ENCODE measurements at regions not wholly inside any gene's neighbourhood (a gene's known extent, or its start where the extent isn't known, plus 50 kb on each side); places are given as distances from the start of the nearest gene placed in this dataset.

- TF ChIP-seq CTCF (IDR thresholded peaks at IDR 0.05; ENCODE audit: unreplicated experiment in 3 of 3), result no peak
- peak overlapping the region in 2 of 3 experiments; percentile 65 to 70 for H3K27ac Mint-ChIP-seq
- no peaks in the 10 kb centered on the region for H3K9me3 Mint-ChIP-seq
- no peak overlapping the region for H3K4me3 Mint-ChIP-seq
- no peaks in the 10 kb centered on the region for H3K27me3 Mint-ChIP-seq (ENCODE audit: low read depth)
- H3K36me3 Mint-ChIP-seq (ENCODE audit: low read depth), result no peaks in the 10 kb centered on the region
- no peaks in the 10 kb centered on the region for H3K4me1 Mint-ChIP-seq
Measured at GRCh38 chr4:180603791-180604190, 1639.4 kb upstream of the TENM3 start.

- H3K9me3 Mint-ChIP-seq, result no peaks in the 10 kb centered on the region
- H3K27me3 Mint-ChIP-seq (ENCODE audit: low read depth), result no peaks in the 10 kb centered on the region
- no peak overlapping the region for H3K27ac Mint-ChIP-seq
- no peaks in the 10 kb centered on the region for H3K4me1 Mint-ChIP-seq
- H3K4me3 Mint-ChIP-seq, result no peak overlapping the region
- H3K36me3 Mint-ChIP-seq (ENCODE audit: low read depth), result no peaks in the 10 kb centered on the region
- no peak for TF ChIP-seq CTCF (IDR thresholded peaks at IDR 0.05; ENCODE audit: unreplicated experiment in 3 of 3)
Measured at GRCh38 chr4:180610324-180610723, 1632.9 kb upstream of the TENM3 start.

GRCh38 chr4:180615746-180616145, 1627.5 kb upstream of the TENM3 start:
- Mint-ChIP-seq H3K4me3 (no peak overlapping the region), H3K27me3 (ENCODE audit: low read depth) (no peaks in the 10 kb centered on the region), H3K4me1 (no peaks in the 10 kb centered on the region), H3K27ac (no peak overlapping the region), H3K9me3 (no peaks in the 10 kb centered on the region), H3K36me3 (ENCODE audit: low read depth) (no peaks in the 10 kb centered on the region)
- no peak for TF ChIP-seq CTCF (IDR thresholded peaks at IDR 0.05; ENCODE audit: unreplicated experiment in 3 of 3)

- H3K27me3 Mint-ChIP-seq (ENCODE audit: low read depth), result no peaks in the 10 kb centered on the region
- no peaks in the 10 kb centered on the region for H3K36me3 Mint-ChIP-seq (ENCODE audit: low read depth)
- no peak overlapping the region for H3K27ac Mint-ChIP-seq
- H3K4me1 Mint-ChIP-seq, result no peaks in the 10 kb centered on the region
- no peak overlapping the region for H3K4me3 Mint-ChIP-seq
- H3K9me3 Mint-ChIP-seq, result no peaks in the 10 kb centered on the region
- no peak for TF ChIP-seq CTCF (IDR thresholded peaks at IDR 0.05; ENCODE audit: unreplicated experiment in 3 of 3)
Measured at GRCh38 chr4:180617196-180617595, 1626.0 kb upstream of the TENM3 start.

- H3K36me3 Mint-ChIP-seq (ENCODE audit: low read depth), result no peaks in the 10 kb centered on the region
- no peaks in the 10 kb centered on the region for H3K27me3 Mint-ChIP-seq (ENCODE audit: low read depth)
Measured at GRCh38 chr4:180618396-180618795, 1624.8 kb upstream of the TENM3 start.

More at GRCh38 chr4:180618396-180618795, 1624.8 kb upstream of the TENM3 start:
- no peaks in the 10 kb centered on the region for H3K4me1 Mint-ChIP-seq
- no peak overlapping the region for H3K4me3 Mint-ChIP-seq
- no peaks in the 10 kb centered on the region for H3K9me3 Mint-ChIP-seq
- H3K27ac Mint-ChIP-seq, result no peak overlapping the region
- no peak for TF ChIP-seq CTCF (IDR thresholded peaks at IDR 0.05; ENCODE audit: unreplicated experiment in 3 of 3)
